ENCODE measurements at regions not wholly inside any gene's neighbourhood (a gene's known extent, or its start where the extent isn't known, plus 50 kb on each side); places are given as distances from the start of the nearest gene placed in this dataset.

DNA sequence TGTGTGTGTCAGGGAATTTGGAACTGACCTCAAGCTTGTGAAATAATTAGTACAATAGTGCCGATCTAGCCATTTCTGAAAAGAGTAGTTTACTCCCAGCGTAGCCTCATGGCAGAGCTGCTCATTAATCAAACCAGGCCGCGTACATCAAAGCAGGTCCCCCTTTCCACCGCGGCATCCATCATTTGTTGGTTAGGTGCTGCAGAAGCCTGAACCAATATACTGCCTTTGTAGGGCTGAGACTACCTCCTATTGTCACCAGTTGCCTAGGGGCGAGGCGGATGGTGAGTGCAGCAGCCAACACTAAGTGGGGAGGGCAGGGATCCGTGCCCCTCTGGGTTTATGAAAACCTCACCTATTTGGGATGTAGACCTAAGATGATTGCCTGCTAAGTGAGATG lies 264.1 kb downstream of the TMEM114 start:
- Histone ChIP-seq H3K9ac (ENCODE audit: control insufficient read depth, extremely low read depth, insufficient read depth, low read length) (no peak overlapping the region), H3K36me3 (ENCODE audit: control insufficient read depth in 2 of 2, extremely low read depth in 1 of 2, insufficient read depth in 2 of 2, low read length in 2 of 2) (no peaks in the 10 kb centered on the region), H3K9me3 (ENCODE audit: control insufficient read depth, low read depth, low read length) (peaks cover 2% of the 10 kb centered on the region), H2AFZ (ENCODE audit: control insufficient read depth, low read length) (no peak overlapping the region), H3K4me1 (ENCODE audit: control insufficient read depth, extremely low read depth, insufficient read depth, low read length) (no peaks in the 10 kb centered on the region), H3K4me2 (ENCODE audit: control insufficient read depth, extremely low read depth, insufficient read depth, low read depth, low read length) (no peak overlapping the region), H4K20me1 (ENCODE audit: control insufficient read depth, extremely low read depth, insufficient read depth, low read length) (no peaks in the 10 kb centered on the region), H3K79me2 (ENCODE audit: control insufficient read depth, insufficient read depth, low read length) (no peaks in the 10 kb centered on the region), H3K27me3 (ENCODE audit: control insufficient read depth, extremely low read depth, insufficient read depth, low read length) (no peaks in the 10 kb centered on the region), H3K27ac (ENCODE audit: control insufficient read depth, insufficient read depth, low read length) (no peak overlapping the region), H3K4me3 (ENCODE audit: control insufficient read depth in 2 of 3, extremely low read depth in 1 of 3, insufficient read depth in 2 of 3, low read depth in 1 of 3, low read length in 3 of 3) (no peak overlapping the region), H3K9me1 (ENCODE audit: control insufficient read depth, extremely low read depth, insufficient read depth, low read length) (no peaks in the 10 kb centered on the region)
- no peak for DNase-seq (ENCODE audit: low read depth, low spot score)
- dilution Hi-C loops (cut with MboI; ENCODE audit: extremely low pct_ligation_motif_present, low sequenced_read_pairs) = no loop called here
- FAIRE-seq = no peak
- no peak for TF ChIP-seq EZH2 (IDR thresholded peaks at IDR 0.05; ENCODE audit: low read length)
- TF ChIP-seq, protein P1, sequence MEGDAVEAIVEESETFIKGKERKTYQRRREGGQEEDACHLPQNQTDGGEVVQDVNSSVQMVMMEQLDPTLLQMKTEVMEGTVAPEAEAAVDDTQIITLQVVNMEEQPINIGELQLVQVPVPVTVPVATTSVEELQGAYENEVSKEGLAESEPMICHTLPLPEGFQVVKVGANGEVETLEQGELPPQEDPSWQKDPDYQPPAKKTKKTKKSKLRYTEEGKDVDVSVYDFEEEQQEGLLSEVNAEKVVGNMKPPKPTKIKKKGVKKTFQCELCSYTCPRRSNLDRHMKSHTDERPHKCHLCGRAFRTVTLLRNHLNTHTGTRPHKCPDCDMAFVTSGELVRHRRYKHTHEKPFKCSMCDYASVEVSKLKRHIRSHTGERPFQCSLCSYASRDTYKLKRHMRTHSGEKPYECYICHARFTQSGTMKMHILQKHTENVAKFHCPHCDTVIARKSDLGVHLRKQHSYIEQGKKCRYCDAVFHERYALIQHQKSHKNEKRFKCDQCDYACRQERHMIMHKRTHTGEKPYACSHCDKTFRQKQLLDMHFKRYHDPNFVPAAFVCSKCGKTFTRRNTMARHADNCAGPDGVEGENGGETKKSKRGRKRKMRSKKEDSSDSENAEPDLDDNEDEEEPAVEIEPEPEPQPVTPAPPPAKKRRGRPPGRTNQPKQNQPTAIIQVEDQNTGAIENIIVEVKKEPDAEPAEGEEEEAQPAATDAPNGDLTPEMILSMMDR (optimal IDR thresholded peaks at IDR 0.05 in 1 of 3, IDR thresholded peaks at IDR 0.05 in 1 of 3, conservative IDR thresholded peaks at IDR 0.05 in 1 of 3; ENCODE audit: extremely low read depth in 1 of 3, insufficient read depth in 2 of 3, low read length in 3 of 3) = no peak

DNA sequence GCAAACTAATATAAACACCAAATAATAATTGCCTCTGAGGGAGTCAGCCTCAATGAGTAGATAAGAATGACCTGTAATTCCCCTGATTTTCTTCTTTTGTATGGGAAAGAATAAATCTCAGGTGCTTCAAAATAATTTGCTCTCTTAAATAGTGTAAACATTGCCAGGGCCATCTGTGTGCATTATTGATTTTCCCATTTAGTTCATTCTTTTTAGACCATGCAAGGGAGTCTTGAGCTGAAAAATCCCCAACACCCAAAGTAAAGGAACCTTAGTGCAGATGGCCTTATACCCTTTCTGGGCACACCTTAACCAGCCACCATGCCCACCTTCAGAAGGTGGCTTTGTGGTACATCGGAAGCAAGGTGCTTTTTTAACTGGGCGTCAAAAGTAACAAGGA lies 267.2 kb downstream of the TMEM114 start:
- Histone ChIP-seq H3K9me3 (ENCODE audit: control insufficient read depth, low read depth, low read length) (peaks cover 2% of the 10 kb centered on the region), H3K27ac (ENCODE audit: control insufficient read depth, insufficient read depth, low read length) (no peak overlapping the region), H3K79me2 (ENCODE audit: control insufficient read depth, insufficient read depth, low read length) (no peaks in the 10 kb centered on the region), H4K20me1 (ENCODE audit: control insufficient read depth, extremely low read depth, insufficient read depth, low read length) (no peaks in the 10 kb centered on the region), H3K4me2 (ENCODE audit: control insufficient read depth, extremely low read depth, insufficient read depth, low read depth, low read length) (no peak overlapping the region), H3K36me3 (ENCODE audit: control insufficient read depth in 2 of 2, extremely low read depth in 1 of 2, insufficient read depth in 2 of 2, low read length in 2 of 2) (no peaks in the 10 kb centered on the region), H2AFZ (ENCODE audit: control insufficient read depth, low read length) (no peak overlapping the region), H3K4me1 (ENCODE audit: control insufficient read depth, extremely low read depth, insufficient read depth, low read length) (no peaks in the 10 kb centered on the region), H3K9me1 (ENCODE audit: control insufficient read depth, extremely low read depth, insufficient read depth, low read length) (no peaks in the 10 kb centered on the region), H3K4me3 (ENCODE audit: control insufficient read depth in 2 of 3, extremely low read depth in 1 of 3, insufficient read depth in 2 of 3, low read depth in 1 of 3, low read length in 3 of 3) (no peak overlapping the region), H3K27me3 (ENCODE audit: control insufficient read depth, extremely low read depth, insufficient read depth, low read length) (no peaks in the 10 kb centered on the region), H3K9ac (ENCODE audit: control insufficient read depth, extremely low read depth, insufficient read depth, low read length) (no peak overlapping the region)
- dilution Hi-C loops (cut with MboI; ENCODE audit: extremely low pct_ligation_motif_present, low sequenced_read_pairs) = no loop called here
- no peak for FAIRE-seq
- no peak for TF ChIP-seq EZH2 (IDR thresholded peaks at IDR 0.05; ENCODE audit: low read length)
- TF ChIP-seq, protein P1 (optimal IDR thresholded peaks at IDR 0.05 in 1 of 3, IDR thresholded peaks at IDR 0.05 in 1 of 3, conservative IDR thresholded peaks at IDR 0.05 in 1 of 3; ENCODE audit: extremely low read depth in 1 of 3, insufficient read depth in 2 of 3, low read length in 3 of 3) = no peak
- DNase-seq (ENCODE audit: low read depth, low spot score) = no peak
